BLaER1 treated with 17β-estradiol and CSF1 and Interleukin-3, amounts not matched to agents 10 nM and 100 nM (cell line): ENCODE measurements at regions not wholly inside any gene's neighbourhood (a gene's known extent, or its start where the extent isn't known, plus 50 kb on each side); places are given as distances from the start of the nearest gene placed in this dataset.

Experiments used
- H3K27ac ChIP-seq, 11 experiments: shearing (Covaris generic); formaldehyde crosslinking; 2 replicates each; pipeline ENCODE4 v1.8.1; 2022
- H3K27me3 ChIP-seq, 11 experiments: shearing (Covaris generic); formaldehyde crosslinking; 2 replicates each; pipeline ENCODE4 v1.8.1; 2022
- H3K36me3 ChIP-seq, 11 experiments: shearing (Covaris generic); formaldehyde crosslinking; 2 replicates each; pipeline ENCODE4 v1.8.1; 2022
- H3K4me1 ChIP-seq, 10 experiments: shearing (Covaris generic); formaldehyde crosslinking; 2 replicates each; pipeline ENCODE4 v1.8.1; 2022
- H3K4me2 ChIP-seq, 11 experiments: shearing (Covaris generic); formaldehyde crosslinking; 2 replicates each; pipeline ENCODE4 v1.8.1; 2022
- H3K4me3 ChIP-seq, 10 experiments: shearing (Covaris generic); formaldehyde crosslinking; 2 replicates each; pipeline ENCODE4 v1.8.1; 2022
- H3K9ac ChIP-seq, 11 experiments: shearing (Covaris generic); formaldehyde crosslinking; 2 replicates each; pipeline ENCODE4 v1.8.1; 2022
- H3K9me3 ChIP-seq, 11 experiments: shearing (Covaris generic); formaldehyde crosslinking; replicated peaks in 1 of 11; 2 replicates each; pipeline ENCODE4 v1.8.1; 2022
- H4K20me1 ChIP-seq, 11 experiments: shearing (Covaris generic); formaldehyde crosslinking; 2 replicates each; pipeline ENCODE4 v1.8.1; 2022
- Cebpa-rat ChIP-seq, 11 experiments: shearing (Covaris generic); IDR thresholded peaks; 2 replicates each; pipeline ENCODE4 v1.8.1; 2022

- Histone ChIP-seq H3K4me1 (0 out of 20 replicates have a peak, but pooled peaks cover 0 to 3% (median 0%) of the 10 kb centered on the region in 10 experiments), H3K27ac (no peak overlapping the region), H3K27me3 (0 out of 22 replicates have a peak, but pooled peaks cover 0 to 5% (median 0%) of the 10 kb centered on the region in 11 experiments), H3K4me2 (no peak overlapping the region), H3K36me3 (no peaks in the 10 kb centered on the region), H3K9ac (no peak overlapping the region), H3K9me3 (no peaks in the 10 kb centered on the region), H3K4me3 (no peak overlapping the region), H4K20me1 (no peaks in the 10 kb centered on the region)
- no peak for TF ChIP-seq Cebpa-rat (IDR thresholded peaks at IDR 0.05)
Measured at GRCh38 chr1:207971331-207972219, 60.6 kb upstream of the CD34 start.

- Histone ChIP-seq H3K4me1 (0 out of 20 replicates have a peak, but pooled peaks cover 0 to 3% (median 0%) of the 10 kb centered on the region in 10 experiments), H4K20me1 (no peaks in the 10 kb centered on the region), H3K36me3 (no peaks in the 10 kb centered on the region), H3K27me3 (0 out of 22 replicates have a peak, but pooled peaks cover 0 to 5% (median 0%) of the 10 kb centered on the region in 11 experiments), H3K27ac (no peak overlapping the region), H3K4me3 (no peak overlapping the region), H3K9me3 (no peaks in the 10 kb centered on the region), H3K9ac (no peak overlapping the region), H3K4me2 (no peak overlapping the region)
- no peak for TF ChIP-seq Cebpa-rat (IDR thresholded peaks at IDR 0.05)
Measured at GRCh38 chr1:207970329-207971233, 59.7 kb upstream of the CD34 start.

GRCh38 chr1:207969528-207969927 is 58.6 kb upstream of the CD34 start:
- H3K36me3 ChIP-seq: no peaks in the 10 kb centered on the region
- H3K4me3 ChIP-seq: no peak overlapping the region
- H3K4me2 ChIP-seq: no peak overlapping the region
- H3K27ac ChIP-seq: no peak overlapping the region
- H4K20me1 ChIP-seq: no peaks in the 10 kb centered on the region
- H3K27me3 ChIP-seq: 0 out of 22 replicates have a peak, but pooled peaks cover 0 to 5% (median 0%) of the 10 kb centered on the region in 11 experiments
- no peak overlapping the region for H3K9ac ChIP-seq
- 0 out of 20 replicates have a peak, but pooled peaks cover 0 to 3% (median 0%) of the 10 kb centered on the region in 10 experiments for H3K4me1 ChIP-seq
- H3K9me3 ChIP-seq: no peaks in the 10 kb centered on the region
- no peak for TF ChIP-seq Cebpa-rat (IDR thresholded peaks at IDR 0.05)

- Histone ChIP-seq H3K27ac (no peak overlapping the region), H3K36me3 (no peaks in the 10 kb centered on the region), H3K4me3 (no peak overlapping the region), H3K27me3 (0 out of 22 replicates have a peak, but pooled peaks cover 0 to 5% (median 0%) of the 10 kb centered on the region in 11 experiments), H3K9me3 (no peaks in the 10 kb centered on the region), H4K20me1 (no peaks in the 10 kb centered on the region), H3K4me2 (no peak overlapping the region), H3K9ac (no peak overlapping the region), H3K4me1 (peaks cover 4 to 10% (median 5%) of the 10 kb centered on the region in 10 experiments; a peak in 15 of 20 replicates)
- TF ChIP-seq Cebpa-rat (IDR thresholded peaks at IDR 0.05): no peak
Measured at GRCh38 chr1:207968521-207969009, 57.6 kb upstream of the CD34 start.

GRCh38 chr1:207967703-207968102 is 56.8 kb upstream of the CD34 start:
- Histone ChIP-seq H3K9ac (no peak overlapping the region), H3K36me3 (no peaks in the 10 kb centered on the region), H3K27ac (no peak overlapping the region), H3K4me3 (no peak overlapping the region), H3K27me3 (peaks cover 0 to 11% (median 6%) of the 10 kb centered on the region in 11 experiments; a peak in 20 of 22 replicates), H3K9me3 (no peaks in the 10 kb centered on the region), H3K4me1 (peaks cover 10 to 15% (median 12%) of the 10 kb centered on the region in 10 experiments), H4K20me1 (no peaks in the 10 kb centered on the region), H3K4me2 (no peak overlapping the region)
- TF ChIP-seq Cebpa-rat (IDR thresholded peaks at IDR 0.05): no peak

GRCh38 chr1:207966521-207966920 is 55.6 kb upstream of the CD34 start:
- Histone ChIP-seq H3K4me2 (no peak overlapping the region), H3K27ac (no peak overlapping the region), H3K9me3 (no peaks in the 10 kb centered on the region), H3K4me1 (peaks cover 11 to 15% (median 13%) of the 10 kb centered on the region in 10 experiments), H4K20me1 (no peaks in the 10 kb centered on the region), H3K4me3 (no peak overlapping the region), H3K27me3 (peaks cover 10 to 18% (median 17%) of the 10 kb centered on the region in 11 experiments; a peak in 21 of 22 replicates), H3K36me3 (no peaks in the 10 kb centered on the region), H3K9ac (no peak overlapping the region)
- TF ChIP-seq Cebpa-rat (IDR thresholded peaks at IDR 0.05): no peak

GRCh38 chr1:207965392-207966387 is 54.8 kb upstream of the CD34 start:
- TF ChIP-seq Cebpa-rat (IDR thresholded peaks at IDR 0.05): no peak
- H3K9me3 ChIP-seq: no peaks in the 10 kb centered on the region
- H3K27me3 ChIP-seq: peaks cover 19 to 26% (median 26%) of the 10 kb centered on the region in 11 experiments
- H3K27ac ChIP-seq: no peak overlapping the region
- H4K20me1 ChIP-seq: no peaks in the 10 kb centered on the region
- H3K36me3 ChIP-seq: no peaks in the 10 kb centered on the region
- no peak overlapping the region for H3K4me2 ChIP-seq
- no peak overlapping the region for H3K9ac ChIP-seq
- H3K4me3 ChIP-seq: no peak overlapping the region
- peaks cover 11 to 15% (median 13%) of the 10 kb centered on the region in 10 experiments for H3K4me1 ChIP-seq
